Endothelial cell of umbilical vein (primary cell): ENCODE measurements at regions not wholly inside any gene's neighbourhood (a gene's known extent, or its start where the extent isn't known, plus 50 kb on each side); places are given as distances from the start of the nearest gene placed in this dataset.
"Not testable (repeated sequence)": the region's sequence is repeated elsewhere in the genome, so short reads cannot be mapped to it uniquely, and the experiment has no call there.

Experiments used
- BruUV-seq: library from RNA; stranded (reverse); fragments of 400-500 nt; replicated peaks from 2 replicates; lab custom pipeline; 2021; lab: Mats Ljungman, UMichigan
- CTCF ChIA-PET: fragments of 300-600, 350-600 bp; sonication (Branson Sonifier 250); formaldehyde crosslinking; loops from one replicate; lab custom pipeline; 2021; ENCODE audit warnings: antibody characterized with exemption, inconsistent platforms; lab: Charles Lee
- POLR2A ChIA-PET: fragments of 300-600, 350-600 bp; sonication (Branson Sonifier 250); formaldehyde crosslinking; loops from one replicate; lab custom pipeline; 2021; ENCODE audit warnings: antibody characterized with exemption, inconsistent platforms; lab: Charles Lee
- DNase-seq: peaks from one replicate; pipeline ENCODE4 v3.0.0-alpha.2; 2011; ENCODE audit warnings: low read depth, low spot score
- FAIRE-seq: peaks from 2 replicates; lab custom pipeline; 2011; peaks lifted over from hg19 to GRCh38; lab: Jason Lieb, UNC
- H2AFZ ChIP-seq: 2 replicates; pipeline ENCODE4 v1.6.0; 2012; ENCODE audit warnings: low read depth, low read length, control low read depth, inconsistent platforms
- H3K27ac ChIP-seq: 2 replicates; pipeline ENCODE4 v1.5.1; 2011; ENCODE audit warnings: low read depth, mild to moderate bottlenecking, control low read depth, low read length, moderate library complexity; ENCODE audit not compliant: insufficient read depth
- H3K27me3 ChIP-seq, 2 experiments: 2 replicates each; pipeline versions ENCODE4 v1.6.0 to v1.6.1; 2011; ENCODE audit warnings: low read length in 2 of 2, mixed read lengths in 1 of 2; ENCODE audit not compliant: control insufficient read depth in 2 of 2, insufficient read depth in 2 of 2
- H3K36me3 ChIP-seq, 2 experiments: 2 replicates in 1 of 2; 3 replicates in 1 of 2; pipeline ENCODE4 v1.5.1; 2011; ENCODE audit warnings: low read length in 2 of 2, mild to moderate bottlenecking in 1 of 2, moderate library complexity in 1 of 2; ENCODE audit not compliant: control insufficient read depth in 2 of 2, insufficient read depth in 2 of 2; ENCODE audit errors: extremely low read depth in 1 of 2
- H3K4me1 ChIP-seq: 3 replicates; pipeline ENCODE4 v1.5.1; 2011; ENCODE audit warnings: mild to moderate bottlenecking, low read length; ENCODE audit not compliant: control insufficient read depth, insufficient read depth; ENCODE audit errors: extremely low read depth
- H3K4me2 ChIP-seq: 2 replicates; pipeline ENCODE4 v1.6.1; 2011; ENCODE audit warnings: low read length, control low read depth, mixed read lengths; ENCODE audit not compliant: insufficient read depth
- H3K4me3 ChIP-seq, 3 experiments: fragments of 200-600 bp in 1 of 3; sonication (generic), shearing (Covaris generic) in 1 of 3; replicated peaks in 1 of 3; 2 replicates each; pipeline ENCODE4 v1.5.1; 2011 to 2016; ENCODE audit warnings: control low read depth in 3 of 3, low read length in 3 of 3, mild to moderate bottlenecking in 2 of 3, inconsistent platforms in 1 of 3, low read depth in 1 of 3, moderate library complexity in 1 of 3; ENCODE audit not compliant: insufficient read depth in 1 of 3
- H3K79me2 ChIP-seq: 2 replicates; pipeline ENCODE4 v1.6.0; 2012; ENCODE audit warnings: low read length, inconsistent platforms; ENCODE audit not compliant: control insufficient read depth, insufficient read depth
- H3K9ac ChIP-seq: replicated peaks from 2 replicates; pipeline ENCODE3; 2011; ENCODE audit warnings: low read length, control low read depth; ENCODE audit not compliant: insufficient read depth; ENCODE audit errors: extremely low read depth
- H3K9me1 ChIP-seq: replicated peaks from 3 replicates; pipeline ENCODE4 v1.6.0; 2011; ENCODE audit warnings: mild to moderate bottlenecking, low read length; ENCODE audit not compliant: control insufficient read depth, insufficient read depth; ENCODE audit errors: extremely low read depth
- H3K9me3 ChIP-seq: replicated peaks from 2 replicates; pipeline ENCODE4 v1.5.1; 2012; ENCODE audit warnings: low read length, inconsistent platforms; ENCODE audit not compliant: control insufficient read depth, insufficient read depth
- H4K20me1 ChIP-seq: replicated peaks from 2 replicates; pipeline ENCODE3; 2011; ENCODE audit warnings: mild to moderate bottlenecking, low read length; ENCODE audit not compliant: control insufficient read depth, insufficient read depth; ENCODE audit errors: extremely low read depth
- dilution Hi-C: fragments of 300-500 bp; cut with MboI; formaldehyde crosslinking; loops from one replicate; pipeline ENCODE4 v1.15.0; 2019; ENCODE audit warnings: low sequenced_read_pairs; ENCODE audit not compliant: extremely low pct_ligation_motif_present
- intact Hi-C: fragments of 100-400 bp; cut with micrococcal nuclease; formaldehyde crosslinking; loops from one replicate; pipeline ENCODE4 v1.10.0; 2022

DNA sequence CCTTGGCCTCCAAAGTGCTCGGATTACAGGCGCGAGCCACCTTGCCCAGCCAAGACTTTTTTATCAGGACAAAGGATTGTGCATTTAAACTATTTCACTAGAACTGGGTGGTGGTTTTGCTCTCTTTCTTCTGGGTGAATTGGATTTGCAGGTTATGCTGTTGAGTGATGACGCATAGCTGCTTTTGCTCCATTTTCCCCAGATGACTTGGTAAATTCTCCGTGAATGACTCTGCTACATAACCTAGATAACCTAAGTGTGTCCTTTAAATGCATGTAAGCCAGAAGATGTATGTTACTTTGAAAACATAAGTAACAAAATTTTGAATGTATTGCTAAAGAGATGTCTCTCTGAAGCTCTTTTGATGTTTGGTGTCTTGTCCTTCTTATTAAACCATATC, 103.7 kb downstream of the NSUN5 start:
- H3K27ac ChIP-seq, H3K4me3 ChIP-seq, DNase-seq, H3K27me3 ChIP-seq, H3K36me3 ChIP-seq, H3K9me1 ChIP-seq, H3K79me2 ChIP-seq, CTCF ChIA-PET, H3K9ac ChIP-seq, FAIRE-seq, H3K9me3 ChIP-seq, H3K4me2 ChIP-seq, H2AFZ ChIP-seq, dilution Hi-C loops, H4K20me1 ChIP-seq, intact Hi-C loops, BruUV-seq, H3K4me1 ChIP-seq, POLR2A ChIA-PET: not testable (repeated sequence)

DNA sequence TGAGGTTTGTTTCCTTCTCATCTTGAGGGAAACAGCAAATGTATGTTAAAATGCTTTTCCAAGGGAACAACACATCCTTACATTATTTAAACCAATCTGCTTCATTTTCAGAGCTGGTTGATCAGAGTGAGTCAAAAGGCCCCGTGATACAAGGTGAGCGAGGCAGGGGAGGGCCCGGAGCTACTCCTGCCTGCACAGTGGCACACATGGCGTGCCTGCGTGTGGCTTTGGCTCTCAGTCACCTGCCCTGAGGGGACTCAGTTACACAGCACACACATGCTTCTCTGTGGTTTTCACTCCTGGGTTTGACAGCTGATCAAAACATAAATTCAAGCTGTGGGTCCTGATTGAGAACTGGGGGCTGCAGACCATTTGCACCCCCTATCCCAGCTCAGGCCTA, 105.3 kb downstream of the NSUN5 start:
- H3K9me1 ChIP-seq, H3K9ac ChIP-seq, DNase-seq, POLR2A ChIA-PET, H3K27me3 ChIP-seq, H3K79me2 ChIP-seq, H3K9me3 ChIP-seq, intact Hi-C loops, CTCF ChIA-PET, H3K4me1 ChIP-seq, dilution Hi-C loops, H3K4me2 ChIP-seq, H4K20me1 ChIP-seq, H3K4me3 ChIP-seq, FAIRE-seq, BruUV-seq, H3K36me3 ChIP-seq, H3K27ac ChIP-seq, H2AFZ ChIP-seq: not testable (repeated sequence)

DNA sequence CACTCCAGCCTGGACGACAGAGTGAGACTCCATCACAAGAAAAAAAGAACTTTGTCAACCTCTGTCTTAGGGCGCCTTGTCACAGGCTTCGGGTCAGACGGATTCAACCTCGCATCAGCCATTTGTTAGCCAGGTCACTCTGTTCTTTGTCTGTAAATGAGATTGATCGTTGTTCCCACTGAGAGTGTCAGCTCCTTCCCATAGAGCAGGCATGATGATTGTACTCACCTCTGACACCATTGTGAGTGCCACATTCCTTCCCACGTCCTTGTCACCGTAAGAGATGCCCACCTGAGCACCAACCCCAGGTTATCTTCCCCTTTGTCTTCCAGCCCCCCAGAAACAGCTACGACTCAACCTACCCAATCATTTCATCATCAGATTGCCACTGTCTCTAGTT, 107.4 kb downstream of the NSUN5 start:
- H3K4me2 ChIP-seq, H4K20me1 ChIP-seq, H3K9me1 ChIP-seq, intact Hi-C loops, POLR2A ChIA-PET, dilution Hi-C loops, H3K4me3 ChIP-seq, FAIRE-seq, H3K9ac ChIP-seq, H3K27ac ChIP-seq, H3K4me1 ChIP-seq, H3K9me3 ChIP-seq, DNase-seq, H3K36me3 ChIP-seq, BruUV-seq, H2AFZ ChIP-seq, CTCF ChIA-PET, H3K27me3 ChIP-seq, H3K79me2 ChIP-seq: not testable (repeated sequence)

DNA sequence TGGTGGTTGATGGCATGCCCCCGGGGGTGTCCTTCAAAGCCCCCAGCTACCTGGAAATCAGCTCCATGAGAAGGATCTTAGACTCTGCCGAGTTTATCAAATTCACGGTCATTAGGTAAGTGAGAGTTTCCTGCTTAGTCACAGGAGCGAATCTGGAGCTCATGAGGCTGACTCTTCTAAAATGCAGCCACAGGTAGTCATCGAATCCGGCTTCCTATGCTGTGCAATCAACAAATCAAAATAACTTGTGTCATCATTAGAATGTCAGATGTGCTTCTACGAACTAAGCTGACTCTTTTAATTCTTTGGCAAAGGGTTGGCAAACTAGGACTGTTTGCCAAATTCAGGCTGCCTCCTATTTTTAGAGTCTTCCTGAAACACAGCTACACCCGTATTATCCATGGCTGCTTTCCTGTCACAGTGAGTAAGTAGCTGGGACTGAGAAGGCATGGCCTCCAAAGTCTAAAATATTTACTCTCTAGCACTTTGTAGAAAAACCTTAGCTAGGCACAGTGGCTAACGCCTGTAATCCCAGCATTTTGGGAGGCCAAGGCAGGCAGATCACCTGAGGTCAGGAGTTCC, 108.0 kb downstream of the NSUN5 start:
- CTCF ChIA-PET, intact Hi-C loops, POLR2A ChIA-PET, DNase-seq, FAIRE-seq, H3K36me3 ChIP-seq, H3K4me2 ChIP-seq, H3K4me3 ChIP-seq, H2AFZ ChIP-seq, H3K27ac ChIP-seq, H3K9ac ChIP-seq, H3K9me3 ChIP-seq, H3K27me3 ChIP-seq, dilution Hi-C loops, H3K79me2 ChIP-seq, H3K9me1 ChIP-seq, H3K4me1 ChIP-seq, H4K20me1 ChIP-seq: not testable (repeated sequence)
- TSS peak; percentile 28 for BruUV-seq
